Thyroid gland (tissue), 4 donors: ENCODE measurements at regions not wholly inside any gene's neighbourhood (a gene's known extent, or its start where the extent isn't known, plus 50 kb on each side); places are given as distances from the start of the nearest gene placed in this dataset.

Source experiments
- CTCF ChIP-seq, 6 experiments: fragments of 200-600 bp in 3 of 6; fragments of 450-650 bp in 3 of 6; sonication (generic) in 3 of 6; IDR thresholded peaks; one replicate each; pipeline ENCODE4 v1.5.1; 2016 to 2019; ENCODE audit warnings: antibody characterized with exemption in 6 of 6, mild to moderate bottlenecking in 2 of 6, inconsistent platforms in 1 of 6, moderate library complexity in 1 of 6
- POLR2A ChIP-seq, 2 donors: fragments of 450-650 bp; IDR thresholded peaks; one replicate each; pipeline ENCODE4 v1.6.1; 2017; ENCODE audit warnings: antibody characterized with exemption in 2 of 2, mild to moderate bottlenecking in 2 of 2, moderate library complexity in 1 of 2

- TF ChIP-seq CTCF (IDR thresholded peaks at IDR 0.05) (no peak), POLR2A (IDR thresholded peaks at IDR 0.05) (no peak)
These were observed 2211.3 kb downstream of the PCDH7 start for GRCh38 chr4:32931475-32931874.
